ENCODE measurements at regions not wholly inside any gene's neighbourhood (a gene's known extent, or its start where the extent isn't known, plus 50 kb on each side); places are given as distances from the start of the nearest gene placed in this dataset.
A peak's percentile ranks its signal among the peaks of the same experiment; 100 is the strongest.

- TF ChIP-seq EZH2 (IDR thresholded peaks at IDR 0.05; ENCODE audit: low read length, unreplicated experiment), result no peak
- peak; percentile 57; the same call in 1 of the 2 replicates for TF ChIP-seq CTCF (conservative IDR thresholded peaks at IDR 0.05; ENCODE audit: low read depth, low read length)
- no peak for TF ChIP-seq EZH2phosphoT487 (IDR thresholded peaks at IDR 0.05; ENCODE audit: borderline replicate concordance, low read length)
These were observed 229.1 kb upstream of the SLC14A2 start for GRCh38 chr18:45386041-45386655.

Data from PC-3 (cell line).